ENCODE measurements at regions not wholly inside any gene's neighbourhood (a gene's known extent, or its start where the extent isn't known, plus 50 kb on each side); places are given as distances from the start of the nearest gene placed in this dataset.

- Histone ChIP-seq H3K9me1 (ENCODE audit: insufficient read depth, low read length) (no peaks in the 10 kb centered on the region), H3K18ac (ENCODE audit: low read depth, low read length) (no peak overlapping the region), H4K8ac (ENCODE audit: low read depth in 2 of 2, low read length in 2 of 2) (no peak overlapping the region), H4K91ac (ENCODE audit: insufficient read depth, low read depth, low read length) (no peak overlapping the region), H3K4me2 (ENCODE audit: low read depth, low read length) (no peak overlapping the region), H3K4me1 (ENCODE audit: control insufficient read depth, insufficient read depth, low read length) (no peaks in the 10 kb centered on the region), H2BK20ac (ENCODE audit: low read depth, low read length) (no peak overlapping the region), H3K79me1 (ENCODE audit: low read depth in 1 of 2, low read length in 2 of 2) (no peaks in the 10 kb centered on the region), H3K14ac (replicated peaks; ENCODE audit: low read depth, low read length) (no peak overlapping the region), H3K4ac (ENCODE audit: low read depth, low read length) (no peak overlapping the region), H2BK120ac (ENCODE audit: low read depth, low read length) (no peak overlapping the region), H4K20me1 (ENCODE audit: insufficient read depth, low read length) (no peaks in the 10 kb centered on the region), H3K9me3 (ENCODE audit: control insufficient read depth, insufficient read depth, low read length) (no peaks in the 10 kb centered on the region), H3K36me3 (ENCODE audit: control insufficient read depth, insufficient read depth, low read length) (no peaks in the 10 kb centered on the region), H2AK9ac (replicated peaks; ENCODE audit: low read depth, low read length, poor library complexity) (no peak overlapping the region), H3K56ac (ENCODE audit: extremely low read depth, insufficient read depth, low read length) (no peak overlapping the region), H2BK5ac (ENCODE audit: low read depth, low read length, poor library complexity, severe bottlenecking) (no peak overlapping the region), H2AK5ac (ENCODE audit: low read depth, low read length) (no peak overlapping the region), H3K27me3 (ENCODE audit: control insufficient read depth, insufficient read depth, low read length) (no peaks in the 10 kb centered on the region), H3K27ac (ENCODE audit: insufficient read depth, low read length) (no peak overlapping the region), H3K4me3 (ENCODE audit: insufficient read depth, low read depth, low read length) (no peak overlapping the region), H2AFZ (replicated peaks; ENCODE audit: low read length, poor library complexity) (no peak overlapping the region), H4K5ac (ENCODE audit: low read depth, low read length) (no peak overlapping the region), H3K9ac (ENCODE audit: low read depth, low read length) (no peak overlapping the region), H3K23ac (ENCODE audit: low read depth, low read length) (no peak overlapping the region), H2BK15ac (ENCODE audit: low read depth, low read length) (no peak overlapping the region)
- DNase-seq = no peak
- ATAC-seq (ENCODE audit: low read depth) = no peak
- in situ Hi-C loops (cut with MboI; ENCODE audit: low sequenced_read_pairs) = no loop called here
- TF ChIP-seq RAD21 (IDR thresholded peaks at IDR 0.05; ENCODE audit: low read length) (no peak), NFE2L2 (IDR thresholded peaks at IDR 0.05; ENCODE audit: low read depth, low read length) (no peak), MAZ (IDR thresholded peaks at IDR 0.05; ENCODE audit: borderline replicate concordance, low read depth, low read length) (no peak), USF2 (IDR thresholded peaks at IDR 0.05; ENCODE audit: low read depth, low read length) (no peak), ELK1 (IDR thresholded peaks at IDR 0.05; ENCODE audit: borderline replicate concordance, low read depth, low read length) (no peak), RCOR1 (IDR thresholded peaks at IDR 0.05; ENCODE audit: insufficient replicate concordance, low read length) (no peak), POLR2A (IDR thresholded peaks at IDR 0.05; ENCODE audit: low read depth, low read length) (no peak), BHLHE40 (IDR thresholded peaks at IDR 0.05; ENCODE audit: low read depth, low read length) (no peak), MXI1 (IDR thresholded peaks at IDR 0.05; ENCODE audit: borderline replicate concordance, low read depth, low read length) (no peak), CEBPB (IDR thresholded peaks at IDR 0.05; ENCODE audit: low read depth, low read length) (no peak)
- dilution Hi-C loops (cut with HindIII; ENCODE audit: low sequenced_read_pairs, unreplicated experiment) = no loop called here
- intact Hi-C loops (cut with micrococcal nuclease) = no loop called here
- BruUV-seq (replicated peaks) = no TSS peak
- ChIA-PET CTCF (no interaction called here), POLR2A (ENCODE audit: unreplicated experiment) (no interaction called here)
Measured at GRCh38 chr6:151695156-151695555, 112.3 kb upstream of the ESR1 start.
